ENCODE measurements at regions not wholly inside any gene's neighbourhood (a gene's known extent, or its start where the extent isn't known, plus 50 kb on each side); places are given as distances from the start of the nearest gene placed in this dataset.

DNA sequence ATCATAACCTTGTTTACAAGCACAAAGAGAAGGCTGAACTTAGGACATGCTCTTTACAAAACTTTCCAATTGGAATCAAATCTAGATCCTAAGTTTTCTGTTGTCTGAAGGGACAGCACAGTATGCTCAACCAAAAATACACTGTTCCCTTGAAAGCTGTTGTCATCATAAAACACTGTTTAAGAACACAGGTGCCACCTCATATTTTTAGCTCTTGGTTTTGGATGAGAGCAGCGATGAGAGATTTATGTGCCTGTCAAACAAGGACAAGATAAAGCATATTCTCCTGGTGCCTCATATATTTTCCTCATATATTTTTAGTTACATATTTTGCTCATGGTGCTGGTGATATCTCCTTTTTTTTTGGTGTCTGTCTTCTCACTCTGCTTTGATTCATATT lies 788.4 kb downstream of the AACS start:
- TF ChIP-seq, protein P1, sequence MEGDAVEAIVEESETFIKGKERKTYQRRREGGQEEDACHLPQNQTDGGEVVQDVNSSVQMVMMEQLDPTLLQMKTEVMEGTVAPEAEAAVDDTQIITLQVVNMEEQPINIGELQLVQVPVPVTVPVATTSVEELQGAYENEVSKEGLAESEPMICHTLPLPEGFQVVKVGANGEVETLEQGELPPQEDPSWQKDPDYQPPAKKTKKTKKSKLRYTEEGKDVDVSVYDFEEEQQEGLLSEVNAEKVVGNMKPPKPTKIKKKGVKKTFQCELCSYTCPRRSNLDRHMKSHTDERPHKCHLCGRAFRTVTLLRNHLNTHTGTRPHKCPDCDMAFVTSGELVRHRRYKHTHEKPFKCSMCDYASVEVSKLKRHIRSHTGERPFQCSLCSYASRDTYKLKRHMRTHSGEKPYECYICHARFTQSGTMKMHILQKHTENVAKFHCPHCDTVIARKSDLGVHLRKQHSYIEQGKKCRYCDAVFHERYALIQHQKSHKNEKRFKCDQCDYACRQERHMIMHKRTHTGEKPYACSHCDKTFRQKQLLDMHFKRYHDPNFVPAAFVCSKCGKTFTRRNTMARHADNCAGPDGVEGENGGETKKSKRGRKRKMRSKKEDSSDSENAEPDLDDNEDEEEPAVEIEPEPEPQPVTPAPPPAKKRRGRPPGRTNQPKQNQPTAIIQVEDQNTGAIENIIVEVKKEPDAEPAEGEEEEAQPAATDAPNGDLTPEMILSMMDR (conservative IDR thresholded peaks at IDR 0.05 in 1 of 2, IDR thresholded peaks at IDR 0.05 in 1 of 2; ENCODE audit: extremely low read depth in 1 of 2, insufficient read depth in 1 of 2, low read depth in 1 of 2, low read length in 2 of 2): no peak
- TF ChIP-seq EZH2 (IDR thresholded peaks at IDR 0.05; ENCODE audit: borderline replicate concordance, low read length): no peak

Measured in mammary epithelial cell (primary cell).